ENCODE measurements at regions not wholly inside any gene's neighbourhood (a gene's known extent, or its start where the extent isn't known, plus 50 kb on each side); places are given as distances from the start of the nearest gene placed in this dataset.
A peak's percentile ranks its signal among the peaks of the same experiment; 100 is the strongest.

DNA sequence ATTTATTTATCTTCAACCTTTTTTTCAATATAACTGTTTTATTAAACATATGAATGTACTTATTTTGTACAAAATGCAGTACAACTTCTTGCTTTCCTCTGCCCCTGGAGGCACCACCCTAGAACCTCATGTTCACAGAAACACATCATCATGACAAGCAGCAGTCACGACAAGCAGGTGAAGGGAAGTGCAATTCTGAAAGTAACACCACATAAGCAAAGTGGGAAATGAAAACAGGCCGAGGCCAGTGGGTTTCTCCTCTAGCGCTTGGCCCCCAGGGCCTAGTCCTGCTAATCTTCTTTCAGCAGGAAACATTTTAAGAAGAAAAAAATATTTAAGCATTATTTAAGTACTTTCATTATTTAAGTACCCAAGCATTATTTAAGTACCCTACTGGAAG is 598.1 kb downstream of the SH2D4B start:
- ChIA-PET CTCF (interaction anchor here (1.0 kb wide), 1 partner anchor 19 kb away, joined by 3 read pairs; no protein-coding TSS in a partner anchor), POLR2A (no interaction called here)
- TF ChIP-seq, protein P1, sequence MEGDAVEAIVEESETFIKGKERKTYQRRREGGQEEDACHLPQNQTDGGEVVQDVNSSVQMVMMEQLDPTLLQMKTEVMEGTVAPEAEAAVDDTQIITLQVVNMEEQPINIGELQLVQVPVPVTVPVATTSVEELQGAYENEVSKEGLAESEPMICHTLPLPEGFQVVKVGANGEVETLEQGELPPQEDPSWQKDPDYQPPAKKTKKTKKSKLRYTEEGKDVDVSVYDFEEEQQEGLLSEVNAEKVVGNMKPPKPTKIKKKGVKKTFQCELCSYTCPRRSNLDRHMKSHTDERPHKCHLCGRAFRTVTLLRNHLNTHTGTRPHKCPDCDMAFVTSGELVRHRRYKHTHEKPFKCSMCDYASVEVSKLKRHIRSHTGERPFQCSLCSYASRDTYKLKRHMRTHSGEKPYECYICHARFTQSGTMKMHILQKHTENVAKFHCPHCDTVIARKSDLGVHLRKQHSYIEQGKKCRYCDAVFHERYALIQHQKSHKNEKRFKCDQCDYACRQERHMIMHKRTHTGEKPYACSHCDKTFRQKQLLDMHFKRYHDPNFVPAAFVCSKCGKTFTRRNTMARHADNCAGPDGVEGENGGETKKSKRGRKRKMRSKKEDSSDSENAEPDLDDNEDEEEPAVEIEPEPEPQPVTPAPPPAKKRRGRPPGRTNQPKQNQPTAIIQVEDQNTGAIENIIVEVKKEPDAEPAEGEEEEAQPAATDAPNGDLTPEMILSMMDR (IDR thresholded peaks at IDR 0.05; ENCODE audit: control extremely low read depth, extremely low read depth, low read depth, missing control alignments), result no peak
- peak; percentile 43 for DNase-seq (ENCODE audit: extremely low spot score)

DNA sequence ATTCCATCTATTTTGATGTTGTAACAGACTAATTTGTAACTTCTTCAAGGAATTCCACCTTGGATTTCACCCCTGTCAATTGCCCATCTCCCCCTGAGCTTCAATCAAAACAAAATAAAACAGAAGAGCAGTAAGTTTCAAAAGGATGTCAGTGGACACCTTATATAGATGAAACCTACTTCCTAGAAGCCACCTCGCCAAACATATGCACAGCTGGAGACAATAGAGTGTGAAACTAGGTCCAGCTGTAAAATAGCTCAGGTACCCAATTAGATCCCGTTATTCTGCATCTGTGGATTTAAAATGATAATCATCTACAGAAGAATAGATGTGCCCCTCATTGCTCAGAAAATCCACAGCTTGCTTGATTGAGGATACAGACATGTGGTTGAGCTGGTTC is 598.6 kb downstream of the SH2D4B start:
- no peak for DNase-seq (ENCODE audit: extremely low spot score)
- ChIA-PET CTCF (interaction anchor here (1.0 to 1.2 kb wide), 2 partner anchors 19 to 27 kb away, joined by 3 read pairs; no protein-coding TSS in a partner anchor), POLR2A (no interaction called here)
- TF ChIP-seq, protein P1 (IDR thresholded peaks at IDR 0.05; ENCODE audit: control extremely low read depth, extremely low read depth, low read depth, missing control alignments), result no peak

DNA sequence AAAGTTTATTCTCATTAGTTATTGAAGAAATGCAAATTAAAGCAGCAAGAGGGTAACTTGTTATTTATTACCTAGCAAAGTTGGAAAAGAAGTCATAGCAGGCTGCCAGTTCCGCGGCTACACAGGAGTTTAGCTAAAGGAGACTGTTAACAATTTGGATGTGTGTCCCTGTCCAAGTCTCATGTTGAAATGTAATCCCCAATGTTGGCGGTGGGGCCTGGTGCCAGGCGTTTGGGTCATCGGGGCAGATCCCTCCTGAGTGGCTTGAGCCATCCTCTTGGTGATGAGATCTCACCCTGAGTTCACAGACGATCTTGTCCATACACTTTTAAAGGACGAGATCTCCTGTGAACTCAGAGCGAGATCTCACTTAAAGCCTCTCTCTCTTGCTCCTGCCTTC is 608.3 kb downstream of the SH2D4B start:
- CTCF ChIA-PET, result interaction anchor here (1.7 kb wide), 1 partner anchor 34 kb away, joined by 5 read pairs; no protein-coding TSS in a partner anchor
- TF ChIP-seq, protein P1 (IDR thresholded peaks at IDR 0.05; ENCODE audit: control extremely low read depth, extremely low read depth, low read depth, missing control alignments), result no peak
- POLR2A ChIA-PET, result no interaction called here
- DNase-seq (ENCODE audit: extremely low spot score), result no peak

DNA sequence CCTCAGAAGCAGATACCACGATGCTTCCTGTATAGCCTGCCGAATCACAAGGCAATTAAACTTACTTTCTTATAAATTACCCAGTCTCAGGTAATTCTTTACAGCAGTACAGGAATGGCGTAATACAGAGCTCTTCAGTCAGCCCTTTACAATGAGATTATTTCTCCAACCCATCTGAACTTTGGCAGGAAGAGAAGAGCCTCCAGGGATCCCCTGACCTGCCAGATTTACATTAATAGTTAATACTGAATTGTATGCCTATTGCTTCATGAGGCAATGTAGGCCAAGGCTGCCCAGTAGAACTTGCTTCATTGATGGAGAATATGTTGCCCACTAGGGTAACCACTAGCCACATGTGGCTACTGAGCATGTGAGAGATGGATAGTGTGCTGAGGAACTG is 608.7 kb downstream of the SH2D4B start:
- DNase-seq (ENCODE audit: extremely low spot score), result no peak
- TF ChIP-seq, protein P1 (IDR thresholded peaks at IDR 0.05; ENCODE audit: control extremely low read depth, extremely low read depth, low read depth, missing control alignments), result no peak
- ChIA-PET POLR2A (no interaction called here), CTCF (interaction anchor here (1.7 kb wide), 1 partner anchor 33 kb away, joined by 5 read pairs; no protein-coding TSS in a partner anchor)

DNA sequence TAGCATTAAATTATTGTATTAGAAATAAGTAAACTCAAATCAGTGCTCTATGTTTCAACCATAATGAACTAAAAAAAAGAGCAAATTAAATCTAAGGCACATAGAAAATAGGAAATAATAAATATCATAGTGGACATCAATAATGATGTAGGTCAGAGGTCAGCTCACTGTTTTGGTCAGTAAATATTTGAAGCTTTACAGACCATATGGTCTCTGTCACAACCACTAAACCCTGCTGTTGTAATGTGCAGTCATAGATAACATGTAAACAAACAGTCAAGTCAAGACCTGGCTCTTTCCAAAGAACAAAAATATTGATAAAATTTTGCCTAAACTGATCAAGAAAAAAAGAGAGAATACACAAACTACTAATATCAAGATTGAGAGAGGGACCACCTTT is 615.0 kb downstream of the SH2D4B start:
- ChIA-PET CTCF (no interaction called here), POLR2A (no interaction called here)
- TF ChIP-seq, protein P1 (IDR thresholded peaks at IDR 0.05; ENCODE audit: control extremely low read depth, extremely low read depth, low read depth, missing control alignments), result no peak
- no peak for DNase-seq (ENCODE audit: extremely low spot score)

DNA sequence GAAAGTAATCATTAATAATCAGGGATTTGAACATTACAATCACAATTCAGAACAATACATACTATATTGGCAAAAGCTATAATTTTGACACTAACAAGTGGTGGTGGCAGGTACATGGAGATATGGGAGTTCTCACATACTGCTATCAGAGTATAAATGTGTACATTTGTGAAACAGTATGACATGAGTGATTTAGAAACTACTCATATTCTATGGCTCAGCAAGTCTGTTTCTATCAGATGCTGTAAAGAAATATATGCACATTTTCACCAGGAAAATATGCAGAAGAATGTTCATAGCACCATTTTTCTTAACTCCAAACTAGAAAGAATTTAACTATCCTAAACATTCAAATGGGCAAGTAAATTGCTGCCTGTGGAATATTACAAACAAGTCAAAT is 620.0 kb downstream of the SH2D4B start:
- CTCF ChIA-PET, result interaction anchor here (2.2 to 8.1 kb wide), 2 partner anchors 21 to 76 kb away, joined by 4 to 43 read pairs; no protein-coding TSS in a partner anchor
- no peak for DNase-seq (ENCODE audit: extremely low spot score)
- TF ChIP-seq, protein P1 (IDR thresholded peaks at IDR 0.05; ENCODE audit: control extremely low read depth, extremely low read depth, low read depth, missing control alignments), result no peak
- POLR2A ChIA-PET, result no interaction called here

All from GM10248 (cell line).